Sigmoid colon (tissue), 6 donors: ENCODE measurements at regions not wholly inside any gene's neighbourhood (a gene's known extent, or its start where the extent isn't known, plus 50 kb on each side); places are given as distances from the start of the nearest gene placed in this dataset.

Source experiments
- DNase-seq: peaks from one replicate; pipeline ENCODE4 v3.0.0-alpha.2; 2019
- H3K27ac ChIP-seq, 4 donors: fragments of 200-600 bp; sonication (generic); one replicate each; pipeline ENCODE4 v1.5.1; 2016 to 2019; ENCODE audit warnings: mild to moderate bottlenecking in 1 of 4
- H3K27me3 ChIP-seq, 3 donors: fragments of 200-600 bp; sonication (generic); one replicate each; pipeline ENCODE4 v1.5.1; 2019; ENCODE audit warnings: mild to moderate bottlenecking in 1 of 3
- H3K36me3 ChIP-seq, 4 donors: fragments of 200-600 bp; sonication (generic); one replicate each; pipeline ENCODE4 v1.5.1; 2016 to 2019
- H3K4me1 ChIP-seq, 4 donors: fragments of 200-600 bp; sonication (generic); one replicate each; pipeline ENCODE4 v1.5.1; 2017 to 2019
- H3K4me3 ChIP-seq, 4 donors: fragments of 200-600 bp; sonication (generic); one replicate each; pipeline ENCODE4 v1.5.1; 2017 to 2019; ENCODE audit warnings: mild to moderate bottlenecking in 2 of 4, moderate library complexity in 1 of 4
- H3K9me3 ChIP-seq, 4 donors: fragments of 200-600 bp in 3 of 4; sonication (generic) in 3 of 4; one replicate each; pipeline versions ENCODE4 v1.5.1 to v1.6.1; 2013 to 2019
- CTCF ChIP-seq, 4 experiments: fragments of 450-650 bp in 3 of 4; fragments of 200-600 bp in 1 of 4; IDR thresholded peaks; one replicate each; pipeline ENCODE4 v1.5.1; 2016 to 2019; ENCODE audit warnings: antibody characterized with exemption in 4 of 4, mild to moderate bottlenecking in 3 of 4, moderate library complexity in 2 of 4
- EP300 ChIP-seq, 4 donors: sonication (generic); formaldehyde crosslinking; IDR thresholded peaks; one replicate each; pipeline ENCODE4 v1.6.1; 2017; ENCODE audit warnings: antibody characterized with exemption in 4 of 4
- POLR2A ChIP-seq, 2 donors: fragments of 450-650 bp; IDR thresholded peaks; one replicate each; pipeline ENCODE4 v1.6.1; 2016; ENCODE audit warnings: antibody characterized with exemption in 2 of 2, mild to moderate bottlenecking in 2 of 2, moderate library complexity in 2 of 2
- POLR2AphosphoS5 ChIP-seq, 4 donors: sonication (generic); formaldehyde crosslinking; IDR thresholded peaks; one replicate each; pipeline ENCODE4 v1.6.1; 2017; ENCODE audit warnings: antibody characterized with exemption in 4 of 4
- WGBS, 2 donors: extraction: QIAGEN DNeasy Blood & Tissue Kit; methylation state at CpG; one replicate each; pipeline ENCODE4 v1.1.7; 2013; 5-methylcytosine and 5-hydroxymethylcytosine counted together
- intact Hi-C: fragments of 100-400 bp; cut with DNase I; formaldehyde crosslinking; loops from one replicate; pipeline ENCODE4 v1.15.1; 2023
- donor health status: healthy with polysubstance abuse.
- donor health status: healthy.

GRCh38 chr9:17057729-17058128, 77.1 kb upstream of the CNTLN start:
- no peaks in the 10 kb centered on the region for H3K4me1 ChIP-seq
- H3K27me3 ChIP-seq = no peaks in the 10 kb centered on the region
- no peak for TF ChIP-seq POLR2AphosphoS5 (IDR thresholded peaks at IDR 0.05)
- TF ChIP-seq EP300 (IDR thresholded peaks at IDR 0.05) = no peak
- TF ChIP-seq POLR2A (IDR thresholded peaks at IDR 0.05) = no peak
- TF ChIP-seq CTCF (IDR thresholded peaks at IDR 0.05) = no peak
- no peak overlapping the region for H3K27ac ChIP-seq
- H3K36me3 ChIP-seq = no peaks in the 10 kb centered on the region
- intact Hi-C loops = no loop called here
- H3K4me3 ChIP-seq = no peak overlapping the region
- no peaks in the 10 kb centered on the region for H3K9me3 ChIP-seq
- WGBS, 2 donors = 68 to 70% methylated on average over 3 of the region's 3 CpGs
- DNase-seq = no peak

GRCh38 chr9:17052626-17053025, 82.2 kb upstream of the CNTLN start:
- H3K4me3 ChIP-seq = no peak overlapping the region
- no peak overlapping the region for H3K27ac ChIP-seq
- H3K36me3 ChIP-seq = no peaks in the 10 kb centered on the region
- H3K27me3 ChIP-seq = no peaks in the 10 kb centered on the region
- H3K4me1 ChIP-seq = no peaks in the 10 kb centered on the region
- no peak for DNase-seq
- intact Hi-C loops = no loop called here
- TF ChIP-seq POLR2A (IDR thresholded peaks at IDR 0.05) (no peak), CTCF (IDR thresholded peaks at IDR 0.05) (no peak), EP300 (IDR thresholded peaks at IDR 0.05) (no peak), POLR2AphosphoS5 (IDR thresholded peaks at IDR 0.05) (no peak)
- no peaks in the 10 kb centered on the region for H3K9me3 ChIP-seq

GRCh38 chr9:17045381-17045940, 89.4 kb upstream of the CNTLN start:
- no peak for DNase-seq
- intact Hi-C loops = no loop called here
- TF ChIP-seq CTCF (IDR thresholded peaks at IDR 0.05) (no peak), POLR2AphosphoS5 (IDR thresholded peaks at IDR 0.05) (no peak), POLR2A (IDR thresholded peaks at IDR 0.05) (no peak), EP300 (IDR thresholded peaks at IDR 0.05) (no peak)

GRCh38 chr9:17031546-17031945, 103.3 kb upstream of the CNTLN start:
- intact Hi-C loops = no loop called here
- Histone ChIP-seq H3K4me3 (no peak overlapping the region), H3K9me3 (peaks cover 0 to 7% (median 0%) of the 10 kb centered on the region in 4 donors), H3K27me3 (no peaks in the 10 kb centered on the region), H3K27ac (no peak overlapping the region), H3K36me3 (no peaks in the 10 kb centered on the region), H3K4me1 (no peaks in the 10 kb centered on the region)
- TF ChIP-seq POLR2AphosphoS5 (IDR thresholded peaks at IDR 0.05) = no peak
- no peak for TF ChIP-seq CTCF (IDR thresholded peaks at IDR 0.05)
- no peak for TF ChIP-seq EP300 (IDR thresholded peaks at IDR 0.05)
- no peak for TF ChIP-seq POLR2A (IDR thresholded peaks at IDR 0.05)
- 92 to 95% methylated on average over 3 of the region's 3 CpGs for WGBS, 2 donors
- no peak for DNase-seq

More at GRCh38 chr9:17045381-17045940, 89.4 kb upstream of the CNTLN start:
- H3K4me3 ChIP-seq = no peak overlapping the region
- no peaks in the 10 kb centered on the region for H3K9me3 ChIP-seq
- no peaks in the 10 kb centered on the region for H3K27me3 ChIP-seq
- no peaks in the 10 kb centered on the region for H3K4me1 ChIP-seq
- H3K36me3 ChIP-seq = no peaks in the 10 kb centered on the region
- WGBS, 2 donors = 83 to 90% methylated on average over 3 of the region's 3 CpGs
- H3K27ac ChIP-seq = no peak overlapping the region

- peaks cover 0 to 7% (median 0%) of the 10 kb centered on the region in 4 donors for H3K9me3 ChIP-seq
- H3K4me1 ChIP-seq = no peaks in the 10 kb centered on the region
- no peak overlapping the region for H3K4me3 ChIP-seq
- H3K27me3 ChIP-seq = no peaks in the 10 kb centered on the region
- H3K27ac ChIP-seq = no peak overlapping the region
- TF ChIP-seq POLR2AphosphoS5 (IDR thresholded peaks at IDR 0.05) = no peak
- TF ChIP-seq EP300 (IDR thresholded peaks at IDR 0.05) = no peak
- TF ChIP-seq POLR2A (IDR thresholded peaks at IDR 0.05) = no peak
- no peak for TF ChIP-seq CTCF (IDR thresholded peaks at IDR 0.05)
- no peak for DNase-seq
- intact Hi-C loops = no loop called here
- H3K36me3 ChIP-seq = no peaks in the 10 kb centered on the region
Measured at GRCh38 chr9:17025281-17025680, 109.6 kb upstream of the CNTLN start.
